ENCODE measurements at regions not wholly inside any gene's neighbourhood (a gene's known extent, or its start where the extent isn't known, plus 50 kb on each side); places are given as distances from the start of the nearest gene placed in this dataset.

DNA sequence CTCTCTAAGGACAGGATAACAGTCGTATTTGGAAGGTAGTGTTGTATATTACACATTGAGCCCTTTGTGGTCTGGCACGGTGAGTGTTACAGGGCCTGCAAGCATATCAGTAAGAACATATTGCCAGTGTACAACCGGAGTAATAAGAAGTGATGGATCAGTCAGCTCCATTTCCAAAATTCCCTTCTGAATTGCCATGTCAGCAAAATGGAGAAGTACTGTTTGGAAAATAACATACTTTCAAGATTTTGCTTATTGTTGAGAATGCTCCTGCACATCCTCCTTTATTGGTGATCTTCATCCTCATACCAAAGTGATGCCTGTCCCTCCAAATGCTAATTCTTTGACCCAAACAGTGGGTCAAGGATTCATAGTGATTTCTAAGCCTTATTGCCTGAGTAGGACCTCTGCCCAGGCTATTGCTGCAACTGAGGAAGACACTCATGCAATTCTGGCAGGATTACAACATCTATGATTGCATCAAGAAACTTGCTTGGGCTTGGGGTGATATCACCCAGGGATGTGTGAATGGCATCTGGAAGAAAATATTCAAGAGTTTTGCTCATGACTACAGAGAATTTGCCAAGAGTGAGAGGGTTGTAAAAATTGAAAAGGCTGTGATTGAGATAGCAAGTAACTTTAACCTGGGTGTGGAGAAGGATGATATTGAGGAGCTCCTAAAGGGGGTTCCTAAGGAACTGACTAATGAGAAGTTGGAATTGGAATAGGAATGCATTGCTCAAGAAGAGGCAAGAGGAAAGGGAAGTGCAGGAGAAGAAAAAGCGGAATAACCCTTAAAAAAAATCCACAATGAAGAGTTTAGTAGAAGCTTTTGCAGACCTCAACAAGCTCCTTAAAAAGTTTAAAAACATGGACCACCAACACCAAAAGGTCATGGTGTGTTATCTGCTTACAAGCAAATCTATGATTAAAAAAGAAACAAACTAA, 452.2 kb upstream of the SORCS1 start:
- H3K36me3 ChIP-seq (ENCODE audit: control insufficient read depth, insufficient read depth, low read length), result no peaks in the 10 kb centered on the region
- ChIA-PET POLR2A (ENCODE audit: unreplicated experiment) (no interaction called here), CTCF (no interaction called here)
- H3K4me3 ChIP-seq (ENCODE audit: insufficient read depth, low read depth, low read length), result no peak overlapping the region
- H3K18ac ChIP-seq (ENCODE audit: low read depth, low read length), result no peak overlapping the region
- no peaks in the 10 kb centered on the region for H3K79me1 ChIP-seq (ENCODE audit: low read depth in 1 of 2, low read length in 2 of 2)
- H2BK20ac ChIP-seq (ENCODE audit: low read depth, low read length), result no peak overlapping the region
- no peaks in the 10 kb centered on the region for H3K9me1 ChIP-seq (ENCODE audit: insufficient read depth, low read length)
- H2AFZ ChIP-seq (replicated peaks; ENCODE audit: low read length, poor library complexity), result no peak overlapping the region
- no peak overlapping the region for H3K4me2 ChIP-seq (ENCODE audit: low read depth, low read length)
- H3K9me3 ChIP-seq (ENCODE audit: control insufficient read depth, insufficient read depth, low read length), result peaks cover 2% of the 10 kb centered on the region; the same call in 1 of the 2 replicates
- in situ Hi-C loops (cut with MboI; ENCODE audit: low sequenced_read_pairs), result no loop called here
- H2AK9ac ChIP-seq (replicated peaks; ENCODE audit: low read depth, low read length, poor library complexity), result no peak overlapping the region
- no TSS peak for BruUV-seq (replicated peaks)
- no peak overlapping the region for H4K91ac ChIP-seq (ENCODE audit: insufficient read depth, low read depth, low read length)
- no peak overlapping the region for H2BK15ac ChIP-seq (ENCODE audit: low read depth, low read length)
- no peak overlapping the region for H3K56ac ChIP-seq (ENCODE audit: extremely low read depth, insufficient read depth, low read length)
- no peak overlapping the region for H2BK120ac ChIP-seq (ENCODE audit: low read depth, low read length)
- no peak overlapping the region for H3K4ac ChIP-seq (ENCODE audit: low read depth, low read length)
- intact Hi-C loops (cut with micrococcal nuclease), result no loop called here
- no peak for TF ChIP-seq RFX5 (IDR thresholded peaks at IDR 0.05; ENCODE audit: low read depth, low read length)
- TF ChIP-seq CEBPB (IDR thresholded peaks at IDR 0.05; ENCODE audit: low read depth, low read length), result peak; percentile 41; the same call in 1 of the 2 replicates
- TF ChIP-seq MAFK (IDR thresholded peaks at IDR 0.05; ENCODE audit: low read depth, low read length), result peak; percentile 99
- DNase-seq (peak; percentile 26), ATAC-seq (ENCODE audit: low read depth) (no peak)
- no peak overlapping the region for H2BK5ac ChIP-seq (ENCODE audit: low read depth, low read length, poor library complexity, severe bottlenecking)
- WGBS, 2 experiments (ENCODE audit: extremely low coverage in 2 of 2, insufficient read length in 1 of 2), result no CpG with 5 or more reads among the region's 4 CpGs
- H4K8ac ChIP-seq (ENCODE audit: low read depth in 2 of 2, low read length in 2 of 2), result no peak overlapping the region
- H3K27me3 ChIP-seq (ENCODE audit: control insufficient read depth, insufficient read depth, low read length), result no peaks in the 10 kb centered on the region
- H3K23ac ChIP-seq (ENCODE audit: low read depth, low read length), result no peak overlapping the region
- no peaks in the 10 kb centered on the region for H4K20me1 ChIP-seq (ENCODE audit: insufficient read depth, low read length)
- no peaks in the 10 kb centered on the region for H3K4me1 ChIP-seq (ENCODE audit: control insufficient read depth, insufficient read depth, low read length)
- no peak overlapping the region for H4K5ac ChIP-seq (ENCODE audit: low read depth, low read length)
- dilution Hi-C loops (cut with HindIII; ENCODE audit: low sequenced_read_pairs, unreplicated experiment), result no loop called here
- H2AK5ac ChIP-seq (ENCODE audit: low read depth, low read length), result no peak overlapping the region
- no peak overlapping the region for H3K14ac ChIP-seq (replicated peaks; ENCODE audit: low read depth, low read length)
- no peak overlapping the region for H3K9ac ChIP-seq (ENCODE audit: low read depth, low read length)
- H3K27ac ChIP-seq (ENCODE audit: insufficient read depth, low read length), result no peak overlapping the region

All from IMR-90 (cell line).